Smooth muscle cell (in vitro differentiated cells): ENCODE measurements at regions not wholly inside any gene's neighbourhood (a gene's known extent, or its start where the extent isn't known, plus 50 kb on each side); places are given as distances from the start of the nearest gene placed in this dataset.

Experiments
- DNase-seq: peaks from one replicate; lab custom pipeline; 2025; ENCODE audit not compliant: unreplicated experiment; lab: John Stamatoyannopoulos, UW
- H2AFZ ChIP-seq: fragments of 200-600 bp; sonication (generic); 2 replicates; pipeline ENCODE4 v1.6.0; 2016; ENCODE audit warnings: antibody characterized with exemption, low read depth, mild to moderate bottlenecking
- H3F3A ChIP-seq: fragments of 200-600 bp; sonication (generic); 2 replicates; pipeline ENCODE4 v1.6.0; 2017; ENCODE audit warnings: antibody characterized with exemption, low read depth
- H3K27ac ChIP-seq: fragments of 200-600 bp; sonication (generic); 2 replicates; pipeline ENCODE4 v1.5.1; 2016; ENCODE audit warnings: low read depth, mild to moderate bottlenecking
- H3K27me3 ChIP-seq: fragments of 200-600 bp; sonication (generic); 2 replicates; pipeline ENCODE4 v1.6.1; 2016; ENCODE audit warnings: low read depth, mild to moderate bottlenecking
- H3K36me3 ChIP-seq: fragments of 200-600 bp; sonication (generic); 2 replicates; pipeline ENCODE4 v1.5.1; 2016; ENCODE audit warnings: low read depth
- H3K4me1 ChIP-seq: fragments of 200-600 bp; sonication (generic); 2 replicates; pipeline ENCODE4 v1.5.1; 2016; ENCODE audit warnings: low read depth
- H3K4me2 ChIP-seq: fragments of 200-600 bp; sonication (generic); 2 replicates; pipeline ENCODE4 v1.6.0; 2016; ENCODE audit warnings: mild to moderate bottlenecking
- H3K4me3 ChIP-seq: fragments of 200-600 bp; sonication (generic); 2 replicates; pipeline ENCODE4 v1.5.1; 2016; ENCODE audit warnings: mild to moderate bottlenecking
- H3K79me2 ChIP-seq: fragments of 200-600 bp; sonication (generic); 2 replicates; pipeline ENCODE4 v1.6.0; 2016; ENCODE audit warnings: low read depth, mild to moderate bottlenecking
- H3K9ac ChIP-seq: fragments of 200-600 bp; sonication (generic); 2 replicates; pipeline ENCODE4 v1.6.0; 2016; ENCODE audit warnings: low read depth
- H3K9me3 ChIP-seq: fragments of 200-600 bp; sonication (generic); replicated peaks from 2 replicates; pipeline ENCODE4 v1.5.1; 2016; ENCODE audit warnings: low read depth
- H4K20me1 ChIP-seq: fragments of 200-600 bp; sonication (generic); 2 replicates; pipeline ENCODE4 v1.6.0; 2016; ENCODE audit warnings: low read depth
- WGBS: methylation state at CpG from one replicate; pipeline ENCODE4 v1.1.7; 2016; ENCODE audit warnings: low lambda C conversion rate; 5-methylcytosine and 5-hydroxymethylcytosine counted together
- TF ChIP-seq, protein P1 (sequence below): fragments of 200-600 bp; sonication (generic); IDR thresholded peaks from 2 replicates; pipeline ENCODE4 v1.5.1; 2017; ENCODE audit warnings: borderline replicate concordance, mild to moderate bottlenecking, antibody characterized with exemption; ENCODE audit not compliant: insufficient read depth, poor library complexity, severe bottlenecking

DNA sequence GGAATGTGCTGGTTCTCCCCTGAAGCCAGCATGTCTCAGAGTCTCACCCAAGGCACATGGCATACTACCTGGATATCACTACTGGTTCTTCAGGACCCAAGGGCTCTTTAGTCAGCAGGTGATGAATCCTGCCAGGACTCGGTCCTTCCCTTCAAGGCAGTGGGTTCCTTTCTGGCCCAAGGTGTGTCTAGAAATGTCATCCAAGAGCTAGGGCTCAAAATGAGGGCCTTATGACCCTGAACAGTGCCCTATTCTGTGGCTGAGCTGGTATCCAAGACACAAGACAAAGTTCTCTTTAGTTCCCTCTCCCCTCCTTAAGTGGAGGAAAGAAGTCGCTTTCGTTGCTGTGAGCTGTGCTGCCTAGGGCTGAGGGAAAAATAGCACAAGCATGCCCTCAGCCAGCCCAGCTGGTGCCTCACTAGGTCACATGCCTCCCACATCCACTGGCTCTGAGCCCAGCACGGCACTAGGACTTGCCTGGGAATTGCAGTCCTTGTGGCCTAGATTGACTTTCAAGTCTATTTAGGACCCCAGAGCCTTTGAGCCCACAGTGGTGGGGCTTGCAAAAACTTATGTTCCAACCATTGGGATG, 106.0 kb downstream of the BMS1 start:
- H4K20me1 ChIP-seq, result no peaks in the 10 kb centered on the region
- no peaks in the 10 kb centered on the region for H3K4me1 ChIP-seq
- no peak overlapping the region for H3K4me3 ChIP-seq
- 72% methylated on average over 4 of the region's 4 CpGs for WGBS
- H3K4me2 ChIP-seq, result no peak overlapping the region
- no peaks in the 10 kb centered on the region for H3K9me3 ChIP-seq
- H3K36me3 ChIP-seq, result no peaks in the 10 kb centered on the region
- no peaks in the 10 kb centered on the region for H3F3A ChIP-seq
- no peak overlapping the region for H3K9ac ChIP-seq
- no peak for DNase-seq
- TF ChIP-seq, protein P1, sequence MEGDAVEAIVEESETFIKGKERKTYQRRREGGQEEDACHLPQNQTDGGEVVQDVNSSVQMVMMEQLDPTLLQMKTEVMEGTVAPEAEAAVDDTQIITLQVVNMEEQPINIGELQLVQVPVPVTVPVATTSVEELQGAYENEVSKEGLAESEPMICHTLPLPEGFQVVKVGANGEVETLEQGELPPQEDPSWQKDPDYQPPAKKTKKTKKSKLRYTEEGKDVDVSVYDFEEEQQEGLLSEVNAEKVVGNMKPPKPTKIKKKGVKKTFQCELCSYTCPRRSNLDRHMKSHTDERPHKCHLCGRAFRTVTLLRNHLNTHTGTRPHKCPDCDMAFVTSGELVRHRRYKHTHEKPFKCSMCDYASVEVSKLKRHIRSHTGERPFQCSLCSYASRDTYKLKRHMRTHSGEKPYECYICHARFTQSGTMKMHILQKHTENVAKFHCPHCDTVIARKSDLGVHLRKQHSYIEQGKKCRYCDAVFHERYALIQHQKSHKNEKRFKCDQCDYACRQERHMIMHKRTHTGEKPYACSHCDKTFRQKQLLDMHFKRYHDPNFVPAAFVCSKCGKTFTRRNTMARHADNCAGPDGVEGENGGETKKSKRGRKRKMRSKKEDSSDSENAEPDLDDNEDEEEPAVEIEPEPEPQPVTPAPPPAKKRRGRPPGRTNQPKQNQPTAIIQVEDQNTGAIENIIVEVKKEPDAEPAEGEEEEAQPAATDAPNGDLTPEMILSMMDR, result no peak
- no peaks in the 10 kb centered on the region for H3K79me2 ChIP-seq
- no peak overlapping the region for H3K27ac ChIP-seq
- H2AFZ ChIP-seq, result no peak overlapping the region
- no peaks in the 10 kb centered on the region for H3K27me3 ChIP-seq

DNA sequence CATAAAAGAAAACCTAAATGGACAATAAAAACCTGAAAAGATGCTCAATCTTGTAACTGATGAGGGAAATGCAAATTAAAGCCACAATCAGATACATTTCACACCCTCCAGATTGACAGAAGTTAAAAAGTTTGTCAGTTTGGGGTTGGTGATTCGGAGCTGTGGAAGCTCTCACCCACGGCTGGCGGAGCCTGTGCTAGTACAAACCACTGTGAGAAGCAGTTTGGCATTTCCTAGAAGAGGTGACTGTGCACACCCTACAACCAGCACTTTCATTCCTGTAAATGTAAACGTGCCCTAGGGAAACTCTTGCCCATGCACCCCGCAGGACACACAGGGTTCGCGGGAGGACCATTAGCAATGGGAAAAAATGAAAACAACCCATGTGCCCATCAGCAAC, 114.1 kb downstream of the BMS1 start:
- H3F3A ChIP-seq, result no peaks in the 10 kb centered on the region
- H3K9me3 ChIP-seq, result no peaks in the 10 kb centered on the region
- no peak overlapping the region for H3K27ac ChIP-seq
- no peak overlapping the region for H3K9ac ChIP-seq
- TF ChIP-seq, protein P1, result no peak
- no peak for DNase-seq
- H3K4me2 ChIP-seq, result no peak overlapping the region
- no peaks in the 10 kb centered on the region for H4K20me1 ChIP-seq
- H3K27me3 ChIP-seq, result no peaks in the 10 kb centered on the region
- WGBS, result 91% methylated on average over 7 of the region's 7 CpGs
- no peak overlapping the region for H3K4me3 ChIP-seq
- no peaks in the 10 kb centered on the region for H3K4me1 ChIP-seq
- H2AFZ ChIP-seq, result no peak overlapping the region
- H3K36me3 ChIP-seq, result no peaks in the 10 kb centered on the region
- H3K79me2 ChIP-seq, result no peaks in the 10 kb centered on the region

- Histone ChIP-seq H3K4me2 (no peak overlapping the region), H3K27me3 (no peaks in the 10 kb centered on the region), H2AFZ (no peak overlapping the region), H3K27ac (no peak overlapping the region), H3K4me1 (no peaks in the 10 kb centered on the region), H3F3A (no peaks in the 10 kb centered on the region), H3K36me3 (no peaks in the 10 kb centered on the region), H4K20me1 (no peaks in the 10 kb centered on the region), H3K4me3 (no peak overlapping the region), H3K9me3 (no peaks in the 10 kb centered on the region), H3K9ac (no peak overlapping the region), H3K79me2 (no peaks in the 10 kb centered on the region)
- TF ChIP-seq, protein P1, result no peak
- DNase-seq, result no peak
- 95% methylated on average over 71 of the region's 83 CpGs for WGBS
These were observed 115.7 kb downstream of the BMS1 start for GRCh38 chr10:42898037-42898960.
